HCT116 (cell line): ENCODE measurements at regions not wholly inside any gene's neighbourhood (a gene's known extent, or its start where the extent isn't known, plus 50 kb on each side); places are given as distances from the start of the nearest gene placed in this dataset.

Source experiments
- ATAC-seq: fragments of 200-7000 bp; cut with Tn5 transposase; 2 replicates; pipeline ENCODE4 v1.9.1; 2020; ENCODE audit warnings: mild to moderate bottlenecking, moderate library complexity
- BruUV-seq: library from RNA; stranded (reverse); fragments of 400-500 nt; replicated peaks from 2 replicates; lab custom pipeline; 2021; lab: Mats Ljungman, UMichigan
- CTCF ChIA-PET: fragments of 300-600 bp; sonication (Branson Sonifier 250); formaldehyde crosslinking; loops from one replicate; lab custom pipeline; 2021; ENCODE audit warnings: antibody characterized with exemption; lab: Charles Lee
- POLR2A ChIA-PET: fragments of 300-600, 350-600 bp; sonication (Branson Sonifier 250); formaldehyde crosslinking; loops from one replicate; lab custom pipeline; 2021; ENCODE audit warnings: antibody characterized with exemption; lab: Charles Lee
- RAD21 ChIA-PET, 2 experiments: fragments of 300-600 bp; sonication (Branson Sonifier 250); formaldehyde crosslinking; loops; one replicate each; lab custom pipeline; 2023; ENCODE audit warnings: low total read pairs in 2 of 2; ENCODE audit not compliant: uncharacterized antibody in 2 of 2, unreplicated experiment in 2 of 2, low non-redundant PET in 1 of 2; lab: Charles Lee
- DNase-seq: peaks from one replicate; pipeline ENCODE4 v3.0.0-alpha.2; 2010; ENCODE audit warnings: low read depth, low spot score
- H2AFZ ChIP-seq: fragments of 200-600 bp; shearing (Covaris generic), sonication (generic); 2 replicates; pipeline ENCODE4 v1.6.1; 2017; ENCODE audit warnings: low read depth, mixed run types, mixed read lengths, antibody characterized with exemption, low read length; ENCODE audit not compliant: poor library complexity, severe bottlenecking
- H3K27ac ChIP-seq: 2 replicates; pipeline ENCODE4 v1.5.1; 2012; ENCODE audit warnings: low read depth, low read length
- H3K27me3 ChIP-seq: fragments of 200-600 bp; sonication (generic); 2 replicates; pipeline ENCODE4 v1.6.1; 2016; ENCODE audit warnings: mixed run types, low read length, mixed read lengths; ENCODE audit not compliant: insufficient read depth
- H3K36me3 ChIP-seq, 2 experiments: fragments of 200-500 bp in 1 of 2; fragments of 200-600 bp in 1 of 2; sonication (Bioruptor generic) in 1 of 2; sonication (generic) in 1 of 2; 2 replicates each; pipeline versions ENCODE4 v1.5.1 to v1.6.1; 2014 to 2016; ENCODE audit warnings: low read length in 2 of 2, inconsistent platforms in 1 of 2, mixed read lengths in 1 of 2, mixed run types in 1 of 2; ENCODE audit not compliant: insufficient read depth in 2 of 2, control insufficient read depth in 1 of 2
- H3K4me1 ChIP-seq, 2 experiments: fragments of 200-600 bp in 1 of 2; sonication (generic) in 1 of 2; 2 replicates each; pipeline versions ENCODE4 v1.5.1 to v1.6.1; 2012 to 2017; ENCODE audit warnings: low read length in 2 of 2, inconsistent platforms in 1 of 2, mild to moderate bottlenecking in 1 of 2, mixed read lengths in 1 of 2, mixed run types in 1 of 2, moderate library complexity in 1 of 2; ENCODE audit not compliant: insufficient read depth in 2 of 2, control insufficient read depth in 1 of 2
- H3K4me2 ChIP-seq: fragments of 200-600 bp; sonication (generic); 2 replicates; pipeline ENCODE4 v1.6.1; 2017; ENCODE audit warnings: mixed run types, low read length, mixed read lengths
- H3K4me3 ChIP-seq, 2 experiments: fragments of 200-600 bp in 1 of 2; sonication (generic) in 1 of 2; replicated peaks in 1 of 2; 2 replicates each; pipeline ENCODE4 v1.5.1; 2011 to 2016; ENCODE audit warnings: low read length in 2 of 2, control low read depth in 1 of 2, low read depth in 1 of 2, mild to moderate bottlenecking in 1 of 2, mixed read lengths in 1 of 2, mixed run types in 1 of 2
- H3K79me2 ChIP-seq: fragments of 200-600 bp; sonication (generic); 2 replicates; pipeline ENCODE4 v1.6.1; 2017; ENCODE audit warnings: mild to moderate bottlenecking, mixed run types, low read length, moderate library complexity, mixed read lengths; ENCODE audit not compliant: insufficient read depth
- H3K9ac ChIP-seq: fragments of 200-600 bp; sonication (generic); 2 replicates; pipeline ENCODE4 v1.6.1; 2016; ENCODE audit warnings: low read length, mixed read lengths
- H3K9me2 ChIP-seq: fragments of 200-600 bp; sonication (generic), shearing (Covaris generic); 2 replicates; pipeline ENCODE4 v1.6.1; 2017; ENCODE audit warnings: mixed run types, mild to moderate bottlenecking, moderate library complexity; ENCODE audit not compliant: insufficient read depth
- H3K9me3 ChIP-seq, 2 experiments: fragments of 200-500 bp in 1 of 2; fragments of 200-600 bp in 1 of 2; sonication (Bioruptor generic) in 1 of 2; sonication (generic) in 1 of 2; 2 replicates each; pipeline ENCODE4 v1.6.1; 2014 to 2017; ENCODE audit warnings: low read length in 2 of 2, mixed read lengths in 2 of 2, inconsistent platforms in 1 of 2, low read depth in 1 of 2, mild to moderate bottlenecking in 1 of 2, mixed run types in 1 of 2, moderate library complexity in 1 of 2; ENCODE audit not compliant: control insufficient read depth in 1 of 2, insufficient read depth in 1 of 2
- H4K20me1 ChIP-seq: fragments of 200-600 bp; sonication (generic), shearing (Covaris generic); 2 replicates; pipeline ENCODE4 v1.6.1; 2017; ENCODE audit warnings: mixed run types, mild to moderate bottlenecking, moderate library complexity; ENCODE audit not compliant: insufficient read depth
- ATF3 ChIP-seq: IDR thresholded peaks from 2 replicates; pipeline ENCODE4 v1.6.1; 2012
- CBX3 ChIP-seq: IDR thresholded peaks from 2 replicates; pipeline ENCODE4 v1.6.1; 2012; ENCODE audit warnings: low read depth
- CEBPB ChIP-seq: IDR thresholded peaks from 2 replicates; pipeline ENCODE4 v1.6.1; 2012; ENCODE audit warnings: low read depth
- EGR1 ChIP-seq: IDR thresholded peaks from 2 replicates; pipeline ENCODE4 v1.6.1; 2012; ENCODE audit warnings: low read depth
- EZH2 ChIP-seq: fragments of 200-600 bp; sonication (generic); IDR thresholded peaks from 2 replicates; pipeline ENCODE4 v1.6.1; 2017; ENCODE audit warnings: antibody characterized with exemption, mixed run types
- EZH2phosphoT487 ChIP-seq: fragments of 200-600 bp; IDR thresholded peaks from 2 replicates; pipeline ENCODE4 v1.6.1; 2018; ENCODE audit warnings: antibody characterized with exemption, borderline replicate concordance
- FOSL1 ChIP-seq: IDR thresholded peaks from 2 replicates; pipeline ENCODE4 v1.6.1; 2012; ENCODE audit warnings: low read depth
- JUND ChIP-seq: IDR thresholded peaks from 2 replicates; pipeline ENCODE4 v1.6.1; 2012
- POLR2A ChIP-seq: IDR thresholded peaks from 2 replicates; pipeline ENCODE4 v1.7.0; 2011; ENCODE audit warnings: borderline replicate concordance; ENCODE audit not compliant: insufficient read depth, insufficient read length; ENCODE audit errors: extremely low read depth
- POLR2AphosphoS5 ChIP-seq: IDR thresholded peaks from 2 replicates; pipeline ENCODE4 v1.6.1; 2011; ENCODE audit warnings: mild to moderate bottlenecking, low read depth, low read length, moderate library complexity
- REST ChIP-seq: IDR thresholded peaks from 2 replicates; pipeline ENCODE4 v1.6.1; 2012; ENCODE audit warnings: low read depth
- SP1 ChIP-seq: IDR thresholded peaks from 2 replicates; pipeline ENCODE4 v1.6.1; 2012; ENCODE audit warnings: low read depth
- SRF ChIP-seq: IDR thresholded peaks from 2 replicates; pipeline ENCODE4 v1.6.1; 2012; ENCODE audit warnings: low read depth
- TCF7L2 ChIP-seq: IDR thresholded peaks from 2 replicates; pipeline ENCODE4 v1.7.0; 2011; ENCODE audit warnings: borderline replicate concordance, inconsistent platforms; ENCODE audit not compliant: insufficient read depth, insufficient read length; ENCODE audit errors: extremely low read depth
- YY1 ChIP-seq: IDR thresholded peaks from 2 replicates; pipeline ENCODE4 v1.6.1; 2011; ENCODE audit warnings: low read length, low read depth, moderate library complexity, mild to moderate bottlenecking; ENCODE audit not compliant: insufficient replicate concordance; ENCODE audit errors: extremely low read depth
- ZFX ChIP-seq: fragments of 450-650 bp; IDR thresholded peaks from 2 replicates; pipeline ENCODE4 v1.6.1; 2017
- ZNF274 ChIP-seq: fragments of 200-500 bp; sonication (Bioruptor generic); IDR thresholded peaks from 2 replicates; pipeline ENCODE4 v1.6.1; 2014; ENCODE audit warnings: mild to moderate bottlenecking, low read depth, low read length, inconsistent platforms
- intact Hi-C: fragments of 100-400 bp; cut with micrococcal nuclease; formaldehyde crosslinking; loops from 2 replicates; pipeline ENCODE4 v1.10.0; 2022

- H3K9me2 ChIP-seq, result no peaks in the 10 kb centered on the region
- H3K36me3 ChIP-seq, result no peaks in the 10 kb centered on the region
- H3K4me1 ChIP-seq, result no peaks in the 10 kb centered on the region
- RAD21 ChIA-PET, result no interaction called here
- H3K4me2 ChIP-seq, result no peak overlapping the region
- H3K9me3 ChIP-seq, result no peaks in the 10 kb centered on the region; a peak in 1 of 4 replicates
- CTCF ChIA-PET, result no interaction called here
- POLR2A ChIA-PET, result no interaction called here
- H3K9ac ChIP-seq, result no peak overlapping the region
- DNase-seq, result no peak
- no peaks in the 10 kb centered on the region for H3K27me3 ChIP-seq
- H4K20me1 ChIP-seq, result no peaks in the 10 kb centered on the region
- TF ChIP-seq ZFX (no peak), EZH2phosphoT487 (no peak), ZNF274 (no peak), POLR2AphosphoS5 (no peak), EZH2 (no peak), EGR1 (no peak)
- no peak for ATAC-seq
- no peaks in the 10 kb centered on the region for H3K79me2 ChIP-seq
- H2AFZ ChIP-seq, result no peak overlapping the region
- no peak overlapping the region for H3K4me3 ChIP-seq
- BruUV-seq, result no TSS peak
- intact Hi-C loops, result no loop called here
- no peak overlapping the region for H3K27ac ChIP-seq
These were observed 545.6 kb downstream of the LRRC70 start for GRCh38 chr5:63124266-63124665.

- no peak overlapping the region for H2AFZ ChIP-seq
- ATAC-seq, result no peak
- TF ChIP-seq ATF3 (no peak), SP1 (no peak), POLR2A (no peak), SRF (no peak), ZFX (no peak), EGR1 (no peak), JUND (no peak), POLR2AphosphoS5 (no peak), CEBPB (no peak), REST (no peak), YY1 (no peak), FOSL1 (no peak), CBX3 (no peak), TCF7L2 (no peak), EZH2 (no peak)
- no peaks in the 10 kb centered on the region for H3K9me2 ChIP-seq
- no peaks in the 10 kb centered on the region for H3K36me3 ChIP-seq
- H4K20me1 ChIP-seq, result no peaks in the 10 kb centered on the region
- DNase-seq, result no peak
- H3K4me3 ChIP-seq, result no peak overlapping the region
- H3K9ac ChIP-seq, result no peak overlapping the region
- H3K4me1 ChIP-seq, result no peaks in the 10 kb centered on the region
- BruUV-seq, result no TSS peak
- ChIA-PET RAD21 (no interaction called here), POLR2A (no interaction called here), CTCF (no interaction called here)
- H3K79me2 ChIP-seq, result no peaks in the 10 kb centered on the region
- H3K4me2 ChIP-seq, result no peak overlapping the region
- no peaks in the 10 kb centered on the region for H3K27me3 ChIP-seq
- no peak overlapping the region for H3K27ac ChIP-seq
- H3K9me3 ChIP-seq, result peaks cover 0 to 5% of the 10 kb centered on the region in 2 experiments; a peak in 1 of 4 replicates
- intact Hi-C loops, result no loop called here
These were observed 542.9 kb downstream of the LRRC70 start for GRCh38 chr5:63121471-63121870.
